GM12878 (cell line): ENCODE measurements at regions not wholly inside any gene's neighbourhood (a gene's known extent, or its start where the extent isn't known, plus 50 kb on each side); places are given as distances from the start of the nearest gene placed in this dataset.

Source experiments
- ATAC-seq: fragments of 200-7000 bp; cut with Tn5 transposase; 3 replicates; pipeline ENCODE4 v1.9.1; 2020; ENCODE audit warnings: mild to moderate bottlenecking, moderate library complexity
- BruUV-seq: library from RNA; stranded (reverse); fragments of 400-500 nt; replicated peaks from 2 replicates; lab custom pipeline; 2021; lab: Mats Ljungman, UMichigan
- CTCF ChIA-PET: fragments of 300-600 bp; sonication (Branson Sonifier 250); formaldehyde crosslinking; extraction: SDS; loops from one replicate; lab custom pipeline; 2021; ENCODE audit warnings: inconsistent platforms; lab: Yijun Ruan, JAX
- POLR2A ChIA-PET: fragments of 350-600 bp; formaldehyde crosslinking; extraction: SDS; loops from one replicate; lab custom pipeline; 2021; ENCODE audit warnings: inconsistent platforms; lab: Charles Lee
- RAD21 ChIA-PET: fragments of 300-600 bp; sonication (Branson Sonifier 250); formaldehyde crosslinking; loops from one replicate; lab custom pipeline; 2023; ENCODE audit warnings: antibody characterized with exemption; ENCODE audit not compliant: unreplicated experiment; lab: Charles Lee
- SMC1A ChIA-PET: fragments of 300-600 bp; sonication (Branson Sonifier 250); formaldehyde crosslinking; loops from one replicate; lab custom pipeline; 2023; ENCODE audit not compliant: unreplicated experiment, uncharacterized antibody; lab: Charles Lee
- DNase-seq: peaks from one replicate; pipeline ENCODE4 v3.0.0-alpha.2; 2011; ENCODE audit warnings: low read depth, low spot score
- FAIRE-seq: peaks from 3 replicates; lab custom pipeline; 2011; peaks lifted over from hg19 to GRCh38; lab: Jason Lieb, UNC
- H2AFZ ChIP-seq: 2 replicates; pipeline ENCODE4 v1.6.0; 2011; ENCODE audit warnings: low read depth, low read length, control low read depth; ENCODE audit not compliant: control insufficient read depth
- H3K27ac ChIP-seq: 2 replicates; pipeline ENCODE4 v1.5.1; 2011; ENCODE audit warnings: control low read depth; ENCODE audit not compliant: control insufficient read depth, insufficient read depth
- H3K27me3 ChIP-seq, 2 experiments: replicated peaks in 1 of 2; 2 replicates each; pipeline versions ENCODE4 v1.6.0 to v1.6.1; 2011; ENCODE audit warnings: low read length in 1 of 2; ENCODE audit not compliant: control insufficient read depth in 2 of 2, insufficient read depth in 2 of 2
- H3K36me3 ChIP-seq, 2 experiments: 2 replicates each; pipeline ENCODE4 v1.5.1; 2011; ENCODE audit warnings: low read length in 1 of 2; ENCODE audit not compliant: control insufficient read depth in 2 of 2, insufficient read depth in 2 of 2
- H3K4me1 ChIP-seq: 2 replicates; pipeline ENCODE4 v1.6.1; 2011; ENCODE audit warnings: mild to moderate bottlenecking, low read length, moderate library complexity, mixed read lengths; ENCODE audit not compliant: control insufficient read depth, insufficient read depth
- H3K4me2 ChIP-seq: 2 replicates; pipeline ENCODE4 v1.6.0; 2011; ENCODE audit warnings: control low read depth; ENCODE audit not compliant: control insufficient read depth, insufficient read depth
- H3K4me3 ChIP-seq: fragments of 200-600 bp; sonication (generic); 2 replicates; pipeline ENCODE4 v1.5.1; 2016
- H3K79me2 ChIP-seq: 2 replicates; pipeline ENCODE4 v1.6.0; 2011; ENCODE audit warnings: low read length; ENCODE audit not compliant: control insufficient read depth, insufficient read depth
- H3K9ac ChIP-seq: 2 replicates; pipeline ENCODE4 v1.8.0; 2011; ENCODE audit warnings: low read length, control low read depth, mixed read lengths; ENCODE audit not compliant: control insufficient read depth, insufficient read depth
- H3K9me3 ChIP-seq: replicated peaks from 3 replicates; pipeline ENCODE4 v1.5.1; 2011; ENCODE audit warnings: mild to moderate bottlenecking, low read length; ENCODE audit not compliant: control insufficient read depth, insufficient read depth
- H4K20me1 ChIP-seq: 2 replicates; pipeline ENCODE4 v1.6.0; 2011; ENCODE audit not compliant: control insufficient read depth, insufficient read depth
- CUX1 ChIP-seq: IDR thresholded peaks from 2 replicates; pipeline ENCODE4 v1.6.1; 2012; ENCODE audit warnings: improper control_type of control experiment, low read depth, low read length; ENCODE audit not compliant: insufficient replicate concordance
- NFIC ChIP-seq: IDR thresholded peaks from 2 replicates; pipeline ENCODE4 v1.6.1; 2012; ENCODE audit warnings: low read depth, mild to moderate bottlenecking, inconsistent platforms, low read length, moderate library complexity
- NR2F1 ChIP-seq: fragments of 450-650 bp; conservative IDR thresholded peaks from 2 replicates; pipeline ENCODE4 v1.6.1; 2017; ENCODE audit warnings: mild to moderate bottlenecking
- RAD21 ChIP-seq: IDR thresholded peaks from 2 replicates; pipeline ENCODE4 v1.6.1; 2011; ENCODE audit warnings: mild to moderate bottlenecking, low read depth, low read length, moderate library complexity; ENCODE audit not compliant: insufficient read depth
- SIX5 ChIP-seq: IDR thresholded peaks from 2 replicates; pipeline ENCODE4 v1.6.1; 2011; ENCODE audit warnings: mild to moderate bottlenecking, low read depth, low read length, moderate library complexity; ENCODE audit not compliant: severe bottlenecking
- SREBF2 ChIP-seq: IDR thresholded peaks from 2 replicates; pipeline ENCODE4 v1.6.1; 2012; ENCODE audit warnings: mild to moderate bottlenecking, low read length
- WGBS: methylation state at CpG from one replicate; pipeline ENCODE4 v1.1.6; 2016; ENCODE audit warnings: low lambda C conversion rate; ENCODE audit not compliant: insufficient replicate concordance, insufficient coverage; ENCODE audit errors: missing lambda C conversion rate; 5-methylcytosine and 5-hydroxymethylcytosine counted together
- in situ Hi-C: fragments of 300-500 bp; cut with MboI; formaldehyde crosslinking; loops from 9 replicates; pipeline ENCODE4 v1.14.3; 2018; ENCODE audit warnings: mixed read lengths
- intact Hi-C: fragments of 100-400 bp; cut with micrococcal nuclease; formaldehyde crosslinking; loops from one replicate; pipeline ENCODE4 v1.14.2; 2022; ENCODE audit not compliant: unreplicated experiment
- TF ChIP-seq, protein P1 (sequence below): fragments of 450-650 bp; formaldehyde crosslinking; IDR thresholded peaks from 2 replicates; pipeline ENCODE4 v1.4.0; 2022; ENCODE audit warnings: mild to moderate bottlenecking, moderate library complexity

- no peak for ATAC-seq
- no peaks in the 10 kb centered on the region for H3K36me3 ChIP-seq
- no peaks in the 10 kb centered on the region for H4K20me1 ChIP-seq
- no peak overlapping the region for H3K4me2 ChIP-seq
- DNase-seq, result no peak
- in situ Hi-C loops (no loop called here), intact Hi-C loops (no loop called here)
- RAD21 ChIA-PET, result no interaction called here
- no peak for FAIRE-seq
- no peak overlapping the region for H3K4me3 ChIP-seq
- TF ChIP-seq NFIC, result no peak
- no peak for TF ChIP-seq SREBF2
- no peak for TF ChIP-seq CUX1
- TF ChIP-seq SIX5, result no peak
- TF ChIP-seq NR2F1, result no peak
- no peak for TF ChIP-seq RAD21
- TF ChIP-seq, protein P1, sequence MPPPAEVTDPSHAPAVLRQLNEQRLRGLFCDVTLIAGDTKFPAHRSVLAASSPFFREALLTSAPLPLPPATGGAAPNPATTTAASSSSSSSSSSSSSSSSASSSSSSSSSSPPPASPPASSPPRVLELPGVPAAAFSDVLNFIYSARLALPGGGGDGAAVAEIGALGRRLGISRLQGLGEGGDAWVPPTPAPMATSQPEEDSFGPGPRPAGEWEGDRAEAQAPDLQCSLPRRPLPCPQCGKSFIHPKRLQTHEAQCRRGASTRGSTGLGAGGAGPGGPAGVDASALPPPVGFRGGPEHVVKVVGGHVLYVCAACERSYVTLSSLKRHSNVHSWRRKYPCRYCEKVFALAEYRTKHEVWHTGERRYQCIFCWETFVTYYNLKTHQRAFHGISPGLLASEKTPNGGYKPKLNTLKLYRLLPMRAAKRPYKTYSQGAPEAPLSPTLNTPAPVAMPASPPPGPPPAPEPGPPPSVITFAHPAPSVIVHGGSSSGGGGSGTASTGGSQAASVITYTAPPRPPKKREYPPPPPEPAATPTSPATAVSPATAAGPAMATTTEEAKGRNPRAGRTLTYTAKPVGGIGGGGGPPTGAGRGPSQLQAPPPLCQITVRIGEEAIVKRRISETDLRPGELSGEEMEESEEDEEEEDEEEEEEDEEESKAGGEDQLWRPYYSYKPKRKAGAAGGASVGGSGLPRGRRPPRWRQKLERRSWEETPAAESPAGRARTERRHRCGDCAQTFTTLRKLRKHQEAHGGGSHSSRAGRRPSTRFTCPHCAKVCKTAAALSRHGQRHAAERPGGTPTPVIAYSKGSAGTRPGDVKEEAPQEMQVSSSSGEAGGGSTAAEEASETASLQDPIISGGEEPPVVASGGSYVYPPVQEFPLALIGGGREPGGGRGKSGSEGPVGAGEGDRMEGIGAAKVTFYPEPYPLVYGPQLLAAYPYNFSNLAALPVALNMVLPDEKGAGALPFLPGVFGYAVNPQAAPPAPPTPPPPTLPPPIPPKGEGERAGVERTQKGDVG, result no peak
- H3K4me1 ChIP-seq, result no peaks in the 10 kb centered on the region
- WGBS, result 36% methylated on average over 5 of the region's 5 CpGs
- BruUV-seq, result no TSS peak
- H3K27ac ChIP-seq, result no peak overlapping the region
- CTCF ChIA-PET, result no interaction called here
- H2AFZ ChIP-seq, result no peak overlapping the region
- H3K9ac ChIP-seq, result no peak overlapping the region
- no peaks in the 10 kb centered on the region; a peak in 2 of 4 replicates for H3K27me3 ChIP-seq
- no peaks in the 10 kb centered on the region for H3K9me3 ChIP-seq
- SMC1A ChIA-PET, result no interaction called here
- H3K79me2 ChIP-seq, result no peaks in the 10 kb centered on the region
- POLR2A ChIA-PET, result no interaction called here
Observed at GRCh38 chr10:63841761-63842160, 320.6 kb downstream of the REEP3 start.
